HFF-Myc (cell line): ENCODE measurements at regions not wholly inside any gene's neighbourhood (a gene's known extent, or its start where the extent isn't known, plus 50 kb on each side); places are given as distances from the start of the nearest gene placed in this dataset.

Experiments
- DNase-seq: peaks from one replicate; pipeline ENCODE4 v3.0.0-alpha.2; 2011; ENCODE audit warnings: low read depth; ENCODE audit errors: extremely low read depth
- H3K4me3 ChIP-seq: replicated peaks from 2 replicates; pipeline ENCODE4 v1.5.1; 2011; ENCODE audit warnings: low read depth, mild to moderate bottlenecking, control low read depth, low read length
- CTCF ChIP-seq: IDR thresholded peaks from 2 replicates; pipeline ENCODE4 v1.5.1; 2012; ENCODE audit warnings: mild to moderate bottlenecking, low read depth, low read length, control low read depth; ENCODE audit errors: missing control alignments

DNA sequence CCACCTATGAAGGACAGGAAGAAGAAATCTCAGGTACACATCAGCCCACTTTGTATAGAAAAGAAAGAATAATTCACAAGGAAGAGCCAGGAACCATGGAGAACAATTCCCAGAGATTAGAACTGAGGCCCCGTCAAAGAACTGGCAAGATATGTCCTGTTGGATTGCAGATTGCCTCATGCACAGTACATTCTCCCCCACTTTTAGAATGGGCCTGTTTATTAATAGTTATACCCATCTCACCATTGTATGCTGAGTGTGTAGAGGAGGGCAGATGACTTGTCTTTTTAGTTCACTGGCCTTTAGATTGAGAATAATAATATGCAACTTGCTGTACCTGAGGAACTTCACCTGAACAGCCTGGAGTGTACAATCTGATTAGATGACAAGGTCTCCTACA lies 315.6 kb upstream of the HAND2 start:
- H3K4me3 ChIP-seq = no peak overlapping the region
- DNase-seq = no peak
- no peak for TF ChIP-seq CTCF

DNA sequence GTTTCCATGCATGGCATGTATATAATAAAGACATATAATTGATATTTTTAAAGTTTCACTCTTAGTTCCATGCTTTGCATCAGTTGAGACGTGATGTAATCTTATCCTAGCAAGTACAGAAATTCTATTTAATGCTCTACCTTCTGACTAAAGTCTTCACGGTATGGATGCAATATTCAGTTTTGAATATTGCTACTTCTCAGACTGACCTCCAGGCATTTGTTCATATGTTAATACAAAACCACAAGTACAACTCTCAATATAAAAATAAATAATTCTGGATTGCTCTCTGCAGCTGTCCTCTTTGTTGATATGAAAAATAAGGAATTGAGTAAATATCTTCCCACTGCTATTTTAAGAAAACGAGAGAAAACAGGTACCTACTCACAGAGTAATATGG lies 309.8 kb upstream of the HAND2 start:
- no peak overlapping the region for H3K4me3 ChIP-seq
- no peak for TF ChIP-seq CTCF
- no peak for DNase-seq

- H3K4me3 ChIP-seq = no peak overlapping the region
- TF ChIP-seq CTCF = no peak
- no peak for DNase-seq
These were observed 307.5 kb upstream of the HAND2 start for GRCh38 chr4:173837517-173837916.

- H3K4me3 ChIP-seq = no peak overlapping the region
- DNase-seq = no peak
- TF ChIP-seq CTCF = no peak
These were observed 305.9 kb upstream of the HAND2 start for GRCh38 chr4:173835903-173836302.

GRCh38 chr4:173834151-173834550 lies 304.1 kb upstream of the HAND2 start:
- no peak for TF ChIP-seq CTCF
- no peak for DNase-seq

GRCh38 chr4:173829565-173829964 lies 299.5 kb upstream of the HAND2 start:
- DNase-seq = no peak
- no peak for TF ChIP-seq CTCF
- H3K4me3 ChIP-seq = no peak overlapping the region

More at GRCh38 chr4:173834151-173834550, 304.1 kb upstream of the HAND2 start:
- H3K4me3 ChIP-seq = no peak overlapping the region

- no peak for DNase-seq
- no peak overlapping the region for H3K4me3 ChIP-seq
- no peak for TF ChIP-seq CTCF
These were observed 297.7 kb upstream of the HAND2 start for GRCh38 chr4:173827707-173828106.
